Type B pancreatic cell (in vitro differentiated cells): ENCODE measurements at regions not wholly inside any gene's neighbourhood (a gene's known extent, or its start where the extent isn't known, plus 50 kb on each side); places are given as distances from the start of the nearest gene placed in this dataset.

Source experiments
- DNase-seq: peaks from one replicate; pipeline ENCODE4 v3.0.0; 2021; ENCODE audit warnings: mixed read lengths; ENCODE audit not compliant: unreplicated experiment; ENCODE audit errors: extremely low spot score
- H3K27ac Mint-ChIP-seq: 2 replicates; pipeline ENCODE4 v1.8.0; 2021; ENCODE audit warnings: mild to moderate bottlenecking, mixed read lengths
- H3K27me3 Mint-ChIP-seq: 2 replicates; pipeline ENCODE4 v1.8.0; 2021; ENCODE audit warnings: mixed read lengths
- H3K36me3 Mint-ChIP-seq: 2 replicates; pipeline ENCODE4 v1.8.0; 2021; ENCODE audit warnings: mixed read lengths
- H3K4me1 Mint-ChIP-seq: one replicate; pipeline ENCODE4 v1.8.0; 2021; ENCODE audit warnings: mixed read lengths; ENCODE audit not compliant: unreplicated experiment
- H3K4me3 Mint-ChIP-seq: 2 replicates; pipeline ENCODE4 v1.8.0; 2021; ENCODE audit warnings: mild to moderate bottlenecking, mixed read lengths
- H3K9me3 Mint-ChIP-seq: 2 replicates; pipeline ENCODE4 v1.8.0; 2021; ENCODE audit warnings: mixed read lengths
- TF ChIP-seq, protein P1 (sequence below): fragments of 200-600 bp; sonication (generic); conservative IDR thresholded peaks from 2 replicates; pipeline ENCODE4 v1.5.0; 2021; ENCODE audit warnings: antibody characterized with exemption, mild to moderate bottlenecking

DNA sequence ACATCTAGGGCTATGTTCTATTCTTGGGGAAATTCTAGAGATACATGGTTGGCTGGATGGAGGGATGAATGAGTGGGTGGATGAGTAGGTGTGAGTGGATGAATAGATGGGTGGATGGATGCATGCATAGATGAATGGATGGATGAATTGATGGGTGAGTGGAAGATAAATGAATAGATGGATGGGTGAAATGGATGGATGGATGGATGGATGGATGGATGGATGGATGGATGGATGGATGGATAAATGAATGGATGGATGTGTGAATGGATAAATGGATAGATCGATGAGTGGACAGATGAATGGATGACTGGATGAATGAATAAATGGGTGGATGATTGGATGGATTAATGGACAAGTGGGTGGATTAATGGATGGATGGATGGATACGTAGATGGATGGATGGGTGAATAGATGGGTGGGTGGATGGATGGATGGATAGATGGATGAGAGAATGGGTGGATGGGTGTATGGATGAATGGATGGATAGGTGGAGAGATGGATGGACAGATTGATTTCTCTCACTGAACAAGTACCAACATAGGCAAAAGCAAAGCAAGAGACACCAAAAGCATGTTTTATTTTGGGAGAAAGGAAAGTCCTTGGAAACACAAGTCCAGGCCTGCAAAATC lies 143.2 kb downstream of the TSHZ3 start:
- Mint-ChIP-seq H3K27ac (no peak overlapping the region), H3K4me3 (no peak overlapping the region), H3K9me3 (peaks cover 4% of the 10 kb centered on the region), H3K36me3 (no peaks in the 10 kb centered on the region), H3K4me1 (no peaks in the 10 kb centered on the region), H3K27me3 (peaks cover 39% of the 10 kb centered on the region)
- DNase-seq: no peak
- TF ChIP-seq, protein P1, sequence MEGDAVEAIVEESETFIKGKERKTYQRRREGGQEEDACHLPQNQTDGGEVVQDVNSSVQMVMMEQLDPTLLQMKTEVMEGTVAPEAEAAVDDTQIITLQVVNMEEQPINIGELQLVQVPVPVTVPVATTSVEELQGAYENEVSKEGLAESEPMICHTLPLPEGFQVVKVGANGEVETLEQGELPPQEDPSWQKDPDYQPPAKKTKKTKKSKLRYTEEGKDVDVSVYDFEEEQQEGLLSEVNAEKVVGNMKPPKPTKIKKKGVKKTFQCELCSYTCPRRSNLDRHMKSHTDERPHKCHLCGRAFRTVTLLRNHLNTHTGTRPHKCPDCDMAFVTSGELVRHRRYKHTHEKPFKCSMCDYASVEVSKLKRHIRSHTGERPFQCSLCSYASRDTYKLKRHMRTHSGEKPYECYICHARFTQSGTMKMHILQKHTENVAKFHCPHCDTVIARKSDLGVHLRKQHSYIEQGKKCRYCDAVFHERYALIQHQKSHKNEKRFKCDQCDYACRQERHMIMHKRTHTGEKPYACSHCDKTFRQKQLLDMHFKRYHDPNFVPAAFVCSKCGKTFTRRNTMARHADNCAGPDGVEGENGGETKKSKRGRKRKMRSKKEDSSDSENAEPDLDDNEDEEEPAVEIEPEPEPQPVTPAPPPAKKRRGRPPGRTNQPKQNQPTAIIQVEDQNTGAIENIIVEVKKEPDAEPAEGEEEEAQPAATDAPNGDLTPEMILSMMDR: no peak

DNA sequence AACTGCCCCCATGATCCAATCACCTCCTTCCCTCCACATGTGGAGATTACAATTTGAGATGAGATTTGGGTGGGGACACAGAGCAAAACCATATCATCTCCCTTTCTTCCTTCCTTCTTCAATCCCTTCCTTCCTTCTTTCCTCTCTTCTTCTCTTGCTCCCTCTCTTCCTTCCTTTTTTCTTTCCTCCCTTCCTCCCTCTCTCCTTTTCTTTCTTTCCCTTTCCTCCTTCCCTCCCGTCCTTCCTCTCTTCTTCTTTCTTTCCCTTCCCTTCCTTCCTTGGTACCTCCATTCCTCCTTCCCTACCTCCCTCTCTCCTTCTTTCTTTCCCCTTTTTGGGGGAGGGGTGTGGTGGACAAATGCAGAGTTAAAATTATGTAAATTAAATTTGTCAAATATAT lies 145.1 kb downstream of the TSHZ3 start:
- Mint-ChIP-seq H3K4me3 (no peak overlapping the region), H3K9me3 (no peaks in the 10 kb centered on the region), H3K27me3 (peaks cover 37% of the 10 kb centered on the region), H3K4me1 (no peaks in the 10 kb centered on the region), H3K27ac (no peak overlapping the region), H3K36me3 (no peaks in the 10 kb centered on the region)
- TF ChIP-seq, protein P1: no peak
- no peak for DNase-seq

DNA sequence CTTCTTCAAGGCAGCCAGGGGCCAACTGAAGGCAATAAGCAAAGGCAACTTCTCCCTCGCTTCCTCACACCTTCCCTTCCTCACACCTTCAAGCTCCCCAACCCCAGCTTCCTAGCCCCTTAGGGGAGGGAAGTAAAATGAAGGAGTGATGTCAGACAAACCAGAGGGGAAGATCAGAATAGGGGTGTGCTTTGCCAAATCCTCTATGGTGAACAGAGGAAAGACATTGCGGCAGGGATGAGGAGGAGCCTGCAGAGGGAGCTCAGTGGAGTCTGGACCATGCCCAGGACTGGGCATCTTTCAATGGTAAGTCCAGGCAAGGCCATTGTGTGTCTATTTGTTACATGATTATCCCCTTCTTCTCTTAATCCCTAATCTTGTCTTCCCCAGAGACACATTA lies 164.0 kb downstream of the TSHZ3 start:
- H3K27me3 Mint-ChIP-seq: peaks cover 3% of the 10 kb centered on the region
- H3K36me3 Mint-ChIP-seq: no peaks in the 10 kb centered on the region
- no peaks in the 10 kb centered on the region for H3K4me1 Mint-ChIP-seq
- DNase-seq: no peak
- TF ChIP-seq, protein P1: no peak
- H3K4me3 Mint-ChIP-seq: no peak overlapping the region
- no peaks in the 10 kb centered on the region for H3K9me3 Mint-ChIP-seq
- H3K27ac Mint-ChIP-seq: no peak overlapping the region

DNA sequence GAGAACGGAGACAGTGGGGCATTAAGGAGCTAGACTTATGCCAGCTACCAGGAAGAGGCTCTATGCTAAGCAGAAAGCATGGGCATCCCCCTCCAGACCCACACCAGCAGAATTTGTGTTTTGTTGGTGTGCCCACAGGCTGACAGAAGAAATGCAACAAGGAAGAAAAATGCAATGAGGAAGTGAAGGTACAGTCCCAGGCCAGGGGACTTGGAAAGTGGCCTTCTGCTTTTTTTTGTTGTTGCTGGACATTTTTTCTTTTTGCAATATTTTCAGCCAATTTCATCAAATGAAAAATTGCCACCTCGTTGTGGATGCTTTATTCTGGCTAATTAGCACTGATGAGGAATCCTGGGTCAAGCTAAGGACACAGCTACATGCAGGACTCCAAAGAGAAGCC lies 167.7 kb downstream of the TSHZ3 start:
- DNase-seq: no peak
- TF ChIP-seq, protein P1: no peak
- Mint-ChIP-seq H3K36me3 (peaks cover 4% of the 10 kb centered on the region), H3K9me3 (peaks cover 10% of the 10 kb centered on the region), H3K27me3 (peaks cover 6% of the 10 kb centered on the region), H3K27ac (no peak overlapping the region), H3K4me1 (peaks cover 6% of the 10 kb centered on the region), H3K4me3 (no peak overlapping the region)

DNA sequence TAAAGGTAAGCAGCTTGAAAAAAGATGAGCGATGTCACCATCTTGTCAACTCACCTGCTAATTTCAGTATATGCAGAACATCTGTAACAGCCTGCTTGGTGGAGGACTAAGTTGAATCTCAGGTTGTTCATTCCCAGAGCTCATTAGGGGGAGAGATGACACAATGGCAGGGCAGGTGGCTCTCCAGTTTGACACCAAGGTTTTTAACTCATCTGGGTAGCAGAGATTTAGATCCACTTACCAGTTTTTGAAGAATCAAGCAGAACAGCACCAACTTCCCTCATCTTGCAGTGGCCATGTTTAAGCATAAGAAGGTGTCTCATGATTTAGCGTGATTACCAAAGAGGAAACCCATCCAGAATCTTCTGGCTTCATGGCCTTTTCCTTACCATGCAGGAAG lies 168.3 kb downstream of the TSHZ3 start:
- Mint-ChIP-seq H3K27me3 (peaks cover 6% of the 10 kb centered on the region), H3K9me3 (peaks cover 10% of the 10 kb centered on the region), H3K4me1 (peaks cover 6% of the 10 kb centered on the region), H3K36me3 (peaks cover 4% of the 10 kb centered on the region), H3K27ac (no peak overlapping the region), H3K4me3 (no peak overlapping the region)
- DNase-seq: no peak
- TF ChIP-seq, protein P1: no peak

DNA sequence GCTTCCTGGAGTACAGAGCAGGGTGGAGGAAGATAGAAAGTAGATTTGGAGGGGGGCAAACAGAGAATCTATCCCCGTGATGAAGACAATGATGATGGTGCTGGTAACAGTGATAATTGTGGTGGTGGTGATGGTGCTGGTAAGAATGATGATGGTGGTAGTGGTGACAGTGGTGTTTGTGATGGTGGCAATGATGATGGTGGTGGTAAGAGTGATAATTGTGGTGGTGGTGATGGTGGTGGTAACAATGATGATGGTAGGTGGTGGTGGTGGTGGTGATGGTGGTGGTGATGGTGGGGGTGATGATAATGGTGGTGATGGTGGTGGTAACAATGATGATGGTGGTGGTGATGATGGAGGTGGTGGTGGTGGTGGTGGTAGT lies 169.8 kb downstream of the TSHZ3 start:
- no peak overlapping the region for H3K27ac Mint-ChIP-seq
- H3K4me3 Mint-ChIP-seq: no peak overlapping the region
- peaks cover 10% of the 10 kb centered on the region for H3K9me3 Mint-ChIP-seq
- peaks cover 9% of the 10 kb centered on the region for H3K4me1 Mint-ChIP-seq
- TF ChIP-seq, protein P1: no peak
- H3K36me3 Mint-ChIP-seq: peaks cover 4% of the 10 kb centered on the region
- peaks cover 12% of the 10 kb centered on the region for H3K27me3 Mint-ChIP-seq
- no peak for DNase-seq
